GM21423 (cell line): ENCODE measurements at regions not wholly inside any gene's neighbourhood (a gene's known extent, or its start where the extent isn't known, plus 50 kb on each side); places are given as distances from the start of the nearest gene placed in this dataset.
A peak's percentile ranks its signal among the peaks of the same experiment; 100 is the strongest.

Experiments used
- ATAC-seq: cut with Tn5 transposase; IDR thresholded peaks from one replicate; pipeline ENCODE4 v1.9.1; 2021; ENCODE audit warnings: mild to moderate bottlenecking, moderate library complexity; ENCODE audit not compliant: unreplicated experiment

DNA sequence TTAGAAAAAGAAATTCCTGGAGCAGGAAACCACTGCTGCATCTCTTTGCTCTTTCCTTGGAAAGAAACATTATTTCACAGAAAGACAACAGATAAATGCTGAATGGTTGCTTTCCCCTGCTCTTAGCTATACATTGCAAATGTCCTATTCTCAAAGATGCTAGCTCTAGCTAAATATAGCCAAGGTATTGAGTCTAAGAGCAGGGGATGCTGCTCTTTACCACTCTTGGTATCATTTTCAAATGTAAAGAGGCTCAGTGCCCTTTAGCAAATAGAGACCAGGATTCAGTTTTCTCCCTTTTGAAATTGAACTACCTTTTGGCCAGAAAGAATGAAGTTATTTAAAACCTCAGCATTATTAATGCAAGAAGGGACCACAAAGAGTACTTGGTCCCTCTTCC lies 104.0 kb upstream of the FUT8 start:
- ATAC-seq, result no peak

- no peak for ATAC-seq
Observed at GRCh38 chr14:65310568-65310967, 102.0 kb upstream of the FUT8 start.

GRCh38 chr14:65312859-65313258 lies 99.7 kb upstream of the FUT8 start:
- ATAC-seq, result no peak

GRCh38 chr14:65318636-65319506 lies 93.7 kb upstream of the FUT8 start:
- ATAC-seq, result peak; percentile 72

DNA sequence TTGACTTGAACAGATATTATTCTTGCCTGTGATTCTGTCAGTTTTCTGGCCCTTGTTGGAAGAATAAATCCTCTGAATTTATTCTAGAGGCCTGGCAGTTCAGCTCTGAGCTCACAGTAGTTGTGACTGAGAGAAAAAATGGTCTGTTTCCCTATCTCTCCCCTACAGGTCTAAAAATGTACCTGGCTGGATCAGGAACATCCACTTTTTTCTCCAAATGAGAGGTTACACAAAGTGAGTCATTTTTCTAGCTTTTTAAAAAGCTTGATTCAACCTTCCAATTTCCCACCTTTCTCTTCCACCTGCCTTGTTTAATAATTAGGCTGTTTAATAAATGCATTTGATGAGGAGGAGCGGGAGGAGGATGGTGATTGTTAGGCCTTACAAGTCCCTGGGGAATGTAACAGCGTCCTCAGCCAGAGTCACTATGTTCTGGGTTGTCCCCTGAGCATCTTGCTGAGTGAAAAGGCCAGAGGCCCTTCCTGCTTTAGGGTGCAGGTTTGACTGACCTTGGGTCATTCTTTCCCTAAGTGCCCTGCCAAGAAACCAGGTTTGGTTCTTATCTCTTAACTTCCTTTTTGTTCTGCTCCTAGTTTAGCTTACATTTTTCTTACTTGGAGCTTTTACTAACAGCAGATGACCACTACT lies 91.7 kb upstream of the FUT8 start:
- ATAC-seq, result peak; percentile 25

- peak; percentile 50 for ATAC-seq
Observed at GRCh38 chr14:65321370-65321875, 91.1 kb upstream of the FUT8 start.

DNA sequence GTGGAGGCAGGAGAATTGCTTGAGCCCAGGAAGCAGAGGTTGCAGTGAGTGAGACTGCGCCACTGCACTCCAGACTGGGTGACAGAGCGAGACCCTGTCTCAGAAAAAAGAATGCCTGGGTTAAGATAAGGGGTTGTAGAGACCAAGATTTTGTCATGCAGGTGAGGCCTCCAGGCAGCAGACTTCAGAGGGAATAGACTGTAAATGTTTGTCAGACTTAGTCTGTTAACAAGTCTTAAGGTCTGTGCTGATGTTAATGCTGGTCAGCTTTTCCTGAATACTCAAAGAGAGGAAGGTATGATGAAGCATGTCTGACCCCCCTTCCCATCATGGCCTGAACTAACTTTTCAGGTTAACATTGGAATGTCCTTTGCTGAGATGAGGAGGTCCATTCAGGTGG lies 83.0 kb upstream of the FUT8 start:
- ATAC-seq, result no peak

DNA sequence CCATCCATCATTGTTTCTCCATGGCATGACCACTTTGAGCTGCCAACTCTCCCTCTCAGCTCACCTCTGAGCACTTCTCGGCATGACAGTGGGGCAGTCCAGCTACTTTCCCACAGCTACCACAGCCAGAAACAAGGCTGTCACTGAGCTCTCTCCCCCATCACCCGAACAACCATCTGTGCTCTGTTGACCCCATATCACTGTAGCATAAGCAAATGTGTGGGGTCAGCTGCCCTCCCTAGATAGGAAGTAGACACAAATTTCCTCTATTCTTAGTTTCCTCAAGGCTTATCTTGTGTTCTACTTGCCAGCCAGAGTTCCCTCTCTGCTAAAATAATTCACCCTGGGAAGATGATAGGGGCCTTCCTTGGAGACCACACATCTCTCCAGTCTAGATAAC lies 82.6 kb upstream of the FUT8 start:
- no peak for ATAC-seq

GRCh38 chr14:65330416-65330815 lies 82.1 kb upstream of the FUT8 start:
- no peak for ATAC-seq

DNA sequence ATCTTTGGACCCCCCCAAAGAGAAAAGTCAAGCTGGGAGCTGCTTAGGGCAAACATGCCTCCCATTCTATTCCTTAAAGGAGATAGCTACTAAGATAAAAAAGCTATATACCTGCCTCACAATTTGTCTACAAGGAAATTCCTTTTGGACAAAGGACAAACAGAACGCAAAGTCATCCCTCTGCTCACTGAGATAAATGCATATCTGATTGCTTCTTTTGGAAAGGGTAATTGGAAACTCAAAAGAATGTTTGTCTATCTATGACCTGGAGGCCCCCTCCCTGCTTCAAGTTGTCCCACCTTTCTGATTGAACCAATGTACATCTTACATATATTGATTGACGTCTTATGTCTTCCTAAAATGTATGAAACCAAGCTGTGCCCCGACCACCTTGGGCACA lies 80.9 kb upstream of the FUT8 start:
- no peak for ATAC-seq

DNA sequence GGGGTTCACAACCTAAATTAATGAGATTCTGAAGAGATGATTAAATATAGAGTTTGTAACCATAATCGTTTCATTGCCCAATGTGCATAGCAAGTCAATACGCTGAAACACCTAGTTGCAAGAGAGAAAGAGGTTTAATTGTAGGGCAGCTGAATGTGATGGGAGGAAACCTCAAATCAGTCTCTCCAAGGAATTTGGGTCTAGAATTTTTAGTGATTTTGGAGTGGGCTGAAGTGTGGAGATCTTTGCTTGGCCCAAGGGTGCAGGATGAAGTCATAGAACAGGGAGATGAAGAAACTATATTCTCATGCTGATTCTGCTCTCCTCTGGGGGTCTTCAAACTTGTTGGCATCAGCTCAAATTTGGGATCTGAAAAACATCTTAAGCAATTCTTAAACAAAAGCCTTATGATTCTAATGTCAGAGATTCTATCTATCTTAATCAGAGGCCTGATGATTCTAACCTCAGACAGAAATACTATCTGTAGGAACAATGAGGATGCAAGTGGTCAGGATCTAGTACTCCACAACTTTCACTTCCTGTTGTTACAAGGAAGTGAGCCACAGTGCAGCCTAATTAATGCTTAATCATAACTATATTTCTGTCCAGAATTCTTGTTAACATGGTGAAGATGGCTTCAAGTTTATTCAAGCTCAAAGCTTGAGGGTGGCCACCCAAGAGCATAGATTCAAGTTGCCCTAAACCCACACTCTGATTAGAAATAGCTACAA lies 80.2 kb upstream of the FUT8 start:
- peak; percentile 54 for ATAC-seq

DNA sequence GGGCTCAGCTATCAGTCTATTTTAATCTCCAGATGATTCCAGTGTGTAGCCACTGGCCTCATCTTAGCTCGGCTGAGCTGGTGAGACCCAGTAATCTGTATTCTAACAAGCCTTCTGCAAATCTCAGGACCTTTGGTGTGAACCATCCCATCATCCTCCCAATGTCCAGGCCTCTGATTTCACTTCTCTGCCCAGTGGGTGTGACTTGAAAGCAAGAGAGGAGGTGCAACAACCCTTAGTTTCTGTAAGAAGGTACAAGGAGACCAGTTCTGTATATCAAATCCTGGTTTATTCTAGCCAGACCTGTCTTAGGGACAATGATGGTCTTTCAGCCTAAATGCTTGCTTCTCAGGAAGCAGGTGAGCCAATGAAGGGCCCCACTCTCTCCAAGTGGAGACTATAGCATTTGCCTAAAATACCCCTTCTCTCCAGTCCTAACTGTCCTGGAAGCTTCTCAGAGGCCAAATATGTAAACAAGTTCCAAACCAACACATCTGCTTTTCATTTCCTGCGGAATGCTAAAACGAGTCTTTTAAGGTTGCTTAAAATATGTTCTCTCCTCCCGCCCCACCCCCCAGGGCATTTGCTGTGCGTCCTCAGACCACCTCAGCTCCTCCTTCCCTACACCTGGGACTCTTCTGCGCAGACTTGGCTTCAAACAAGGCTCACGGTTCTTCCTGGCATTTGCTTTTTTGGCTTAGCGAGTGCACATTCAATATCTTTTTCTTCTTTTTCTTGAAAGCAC lies 78.4 kb upstream of the FUT8 start:
- ATAC-seq, result no peak

DNA sequence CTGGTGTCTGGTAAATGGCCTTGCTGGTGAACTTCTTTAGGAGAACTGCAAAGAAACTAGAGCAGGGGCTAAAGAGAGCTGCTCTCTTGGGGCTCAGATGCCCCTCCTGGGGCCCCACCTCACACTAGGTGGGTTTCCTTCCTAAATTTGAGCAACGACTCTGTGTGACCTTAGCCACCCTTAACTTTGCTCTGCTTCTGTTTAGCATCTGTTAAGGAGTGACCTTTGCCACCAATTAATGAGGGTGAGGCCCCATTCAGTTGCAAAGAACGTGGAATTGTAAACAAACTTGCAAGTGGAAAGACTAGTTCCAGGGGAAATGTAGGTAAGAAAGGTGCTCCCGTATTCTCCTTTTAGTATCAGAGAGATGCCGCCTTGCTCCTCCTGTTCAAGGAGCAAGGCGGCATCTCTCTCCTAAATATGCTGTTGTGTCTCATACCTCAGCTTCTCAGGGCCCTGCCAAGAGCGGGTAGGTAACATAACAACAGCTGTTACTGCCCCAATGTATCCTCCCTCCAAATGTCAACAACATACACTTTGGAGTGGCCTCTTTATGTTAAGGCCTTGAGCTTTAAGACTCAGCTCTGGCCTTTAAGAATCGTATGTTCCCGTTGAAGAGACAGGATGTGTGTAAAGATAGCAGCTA lies 77.6 kb upstream of the FUT8 start:
- no peak for ATAC-seq

GRCh38 chr14:65335411-65335947 lies 77.1 kb upstream of the FUT8 start:
- no peak for ATAC-seq

- peak; percentile 54 for ATAC-seq
Observed at GRCh38 chr14:65336191-65336591, 76.3 kb upstream of the FUT8 start.

- ATAC-seq, result no peak
Observed at GRCh38 chr14:65339866-65340265, 72.7 kb upstream of the FUT8 start.

DNA sequence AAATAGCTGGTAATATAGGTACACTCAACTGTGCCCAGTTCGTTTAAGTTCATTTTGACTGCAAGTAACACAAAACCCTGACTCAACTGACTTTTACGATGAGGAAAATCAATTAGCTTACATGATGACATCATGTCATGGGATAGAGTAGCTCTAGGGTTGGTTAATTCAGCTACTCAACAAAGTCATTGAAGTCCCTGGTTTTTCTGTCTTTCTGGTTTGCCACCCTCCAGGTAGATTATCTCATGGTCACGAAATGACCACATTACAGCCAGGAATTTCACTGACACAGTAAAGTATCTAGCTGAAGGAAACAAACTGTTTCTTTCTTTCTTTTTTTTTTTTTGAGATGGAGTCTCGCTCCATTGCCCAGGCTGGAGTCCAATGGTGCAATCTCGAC lies 68.5 kb upstream of the FUT8 start:
- ATAC-seq, result no peak

GRCh38 chr14:65345266-65345665 lies 67.3 kb upstream of the FUT8 start:
- ATAC-seq, result no peak

DNA sequence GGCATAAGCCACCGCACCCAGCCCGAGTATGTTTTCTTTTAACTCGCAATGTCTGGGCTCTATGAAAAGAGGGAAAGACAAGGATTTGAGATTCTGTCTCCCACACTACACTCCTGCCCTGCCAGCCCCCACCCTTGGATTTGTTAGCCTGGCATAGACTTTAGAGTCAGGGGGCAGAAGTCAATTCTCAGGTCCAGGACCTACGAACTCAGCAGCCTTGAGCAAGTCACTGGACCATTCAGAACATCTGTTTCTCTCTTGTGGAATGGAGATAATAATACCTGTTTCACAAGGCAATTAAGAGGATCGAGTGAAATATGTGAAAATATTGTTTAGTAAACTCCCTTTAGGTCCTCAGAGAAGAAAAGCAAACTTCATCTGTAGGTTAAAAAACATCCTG lies 66.1 kb upstream of the FUT8 start:
- ATAC-seq, result no peak

GRCh38 chr14:65346895-65347294 lies 65.6 kb upstream of the FUT8 start:
- no peak for ATAC-seq
